HG03196 (cell line): ENCODE measurements at regions not wholly inside any gene's neighbourhood (a gene's known extent, or its start where the extent isn't known, plus 50 kb on each side); places are given as distances from the start of the nearest gene placed in this dataset.
"Not testable (repeated sequence)": the region's sequence is repeated elsewhere in the genome, so short reads cannot be mapped to it uniquely, and the experiment has no call there.

ENCODE experiments used
- ATAC-seq: cut with Tn5 transposase; IDR thresholded peaks from one replicate; pipeline ENCODE4 v1.9.1; 2021; ENCODE audit not compliant: unreplicated experiment

DNA sequence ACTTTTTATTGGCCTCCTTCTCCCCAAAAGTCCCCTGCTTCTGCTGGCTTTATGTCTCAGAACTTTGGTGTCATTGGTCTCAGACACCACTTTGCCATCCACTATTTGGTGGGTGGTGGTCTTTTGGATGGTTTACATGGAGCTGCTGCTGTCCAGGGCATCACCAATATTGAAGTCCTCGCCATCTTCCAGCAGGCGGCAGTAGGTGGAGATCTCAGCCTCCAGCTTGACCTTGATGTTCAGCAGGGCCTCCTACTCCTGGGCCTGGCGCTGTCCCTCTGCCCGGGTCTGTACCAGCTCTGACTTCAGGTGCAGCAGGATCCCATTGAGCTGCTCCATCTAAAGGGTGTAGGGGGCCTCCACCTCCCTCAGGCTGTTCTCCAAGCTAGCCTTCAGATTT lies 148.4 kb upstream of the FOXA2 start:
- no peak for ATAC-seq

DNA sequence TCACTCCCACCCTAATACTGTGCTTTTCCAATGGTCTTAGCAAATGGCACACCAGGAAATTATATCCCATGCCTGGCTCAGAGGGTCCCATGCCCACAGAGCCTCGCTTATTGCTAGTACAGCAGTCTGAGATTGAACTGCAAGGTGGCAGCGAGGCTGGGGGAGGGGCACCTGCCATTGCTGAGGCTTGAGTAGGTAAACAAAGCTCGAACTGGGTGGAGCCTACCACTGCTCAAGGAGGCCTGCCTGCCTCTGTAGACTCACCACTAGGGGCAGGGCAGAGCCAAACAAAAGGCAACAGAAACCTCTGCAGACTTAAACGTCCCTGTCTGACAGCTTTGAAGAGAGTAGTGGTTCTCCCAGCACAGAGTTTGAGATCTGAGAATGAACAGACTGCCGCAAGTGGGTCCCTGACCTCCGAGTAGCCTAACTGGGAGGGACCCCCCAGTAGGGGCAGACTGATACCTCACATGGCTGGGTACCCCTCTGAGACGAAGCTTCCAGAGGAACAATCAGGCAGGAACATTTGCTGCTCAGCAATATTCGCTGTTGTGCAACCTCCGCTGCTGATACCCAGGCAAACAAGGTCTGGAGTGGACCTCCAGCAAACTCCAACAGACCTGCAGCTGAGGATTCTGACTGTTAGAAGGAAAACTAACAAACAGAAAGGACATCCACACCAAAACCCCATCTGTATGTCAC lies 150.7 kb upstream of the FOXA2 start:
- not testable (repeated sequence) for ATAC-seq

DNA sequence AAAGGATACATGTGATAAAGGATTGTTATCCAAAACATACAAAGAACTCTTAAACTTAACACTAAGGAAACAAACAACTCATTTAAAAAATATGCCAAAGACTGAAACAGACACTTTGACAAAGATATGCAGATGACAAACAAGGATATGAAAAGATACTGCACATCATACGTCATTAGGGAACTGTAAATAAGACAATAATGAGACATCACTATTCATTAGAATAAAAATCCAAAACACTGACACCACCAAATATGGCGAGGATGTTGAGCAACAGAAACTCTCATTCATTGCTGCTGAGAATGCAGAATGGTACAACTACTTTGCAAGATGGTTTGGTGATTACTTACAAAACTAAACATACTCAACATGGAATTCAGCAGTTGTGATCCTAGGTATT lies 156.5 kb upstream of the FOXA2 start:
- no peak for ATAC-seq

DNA sequence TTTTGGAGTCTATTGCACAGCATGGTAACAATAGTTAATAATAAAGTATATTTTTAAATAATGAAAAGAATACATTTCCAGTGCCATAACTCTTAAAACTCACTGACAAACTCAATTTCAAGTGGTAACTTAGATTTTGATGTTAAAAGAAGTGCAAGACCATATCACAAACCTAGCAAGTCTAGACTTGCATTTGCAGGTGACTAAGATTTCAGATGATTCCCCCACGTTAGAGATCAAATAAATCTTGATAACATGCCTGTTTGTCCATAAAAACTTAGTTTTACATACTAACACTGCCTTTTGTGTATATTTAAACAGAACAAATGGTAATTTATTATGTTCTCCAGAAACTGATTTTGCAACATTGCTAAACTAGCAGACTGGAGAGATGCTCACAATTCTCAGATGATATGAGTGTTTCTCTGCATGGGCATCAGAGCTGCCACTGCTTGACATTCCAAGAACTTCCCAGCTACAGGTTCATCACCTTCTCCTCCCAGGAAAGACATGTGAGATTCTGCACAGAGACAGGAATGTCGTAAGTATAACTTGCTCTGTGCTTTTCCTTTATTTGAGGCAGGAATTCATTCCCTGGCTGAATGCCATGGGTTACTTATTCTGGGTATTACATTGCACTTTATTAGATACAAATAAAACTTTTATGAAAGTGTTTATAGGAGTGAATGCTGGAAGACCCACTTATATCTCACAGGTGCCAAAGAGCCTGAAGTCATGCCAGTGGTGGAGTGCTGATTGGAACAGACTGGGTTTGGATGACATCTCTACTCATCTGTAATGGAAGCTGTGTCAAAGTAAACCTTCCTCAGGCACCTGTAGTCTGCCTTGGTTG lies 160.2 kb upstream of the FOXA2 start:
- ATAC-seq: no peak

DNA sequence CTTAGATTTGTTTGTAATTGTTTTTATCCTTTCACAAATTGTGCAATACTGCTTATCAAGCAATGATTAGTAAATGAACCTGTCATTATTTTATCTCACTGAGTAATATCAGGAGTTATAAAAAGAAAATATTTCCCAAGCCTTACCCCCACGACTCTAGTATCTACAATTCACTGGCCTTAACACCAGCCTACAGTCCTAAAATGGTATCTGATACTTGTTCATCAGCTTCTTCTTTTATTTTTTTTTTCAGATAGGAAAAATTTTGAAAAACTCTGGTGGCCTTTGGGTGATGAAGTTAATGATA lies 160.8 kb upstream of the FOXA2 start:
- no peak for ATAC-seq

DNA sequence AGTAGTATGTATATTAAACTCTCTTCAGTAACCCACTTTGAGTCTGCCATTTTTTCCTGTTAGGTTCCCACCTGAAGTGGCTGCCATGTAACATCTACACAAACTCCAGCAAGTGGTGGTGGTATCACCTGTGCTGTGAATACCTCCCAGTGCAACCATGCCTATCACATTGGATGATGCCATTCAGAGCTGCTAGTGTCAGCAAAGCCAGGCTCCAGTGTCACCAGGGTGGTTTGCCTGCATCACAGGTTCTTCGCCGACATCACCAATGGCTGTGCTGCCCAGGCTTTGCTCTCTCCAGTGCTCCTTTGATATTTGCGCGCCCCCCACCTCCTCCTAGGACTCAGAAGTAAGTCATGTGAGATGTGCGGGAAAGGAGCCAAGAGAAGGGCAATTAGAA lies 162.6 kb upstream of the FOXA2 start:
- ATAC-seq: no peak

DNA sequence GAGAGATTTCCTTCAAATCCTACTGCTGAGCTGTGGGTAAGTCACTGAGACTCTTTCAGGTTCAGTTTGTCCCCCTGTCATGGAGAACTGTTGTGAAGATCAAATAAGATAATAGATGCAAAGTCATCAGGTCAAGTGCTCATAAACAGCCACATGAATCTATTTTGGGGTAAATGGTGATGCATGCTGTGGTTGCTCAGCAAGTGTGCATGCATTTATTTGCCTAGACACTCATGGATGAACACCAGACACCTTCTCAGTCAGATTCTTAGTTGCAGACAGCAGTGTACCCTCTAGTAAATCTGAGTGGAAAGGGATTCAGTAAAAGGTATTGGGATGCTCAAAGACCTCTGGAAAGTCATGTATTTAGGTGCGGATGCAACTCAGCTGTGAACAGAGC lies 168.0 kb upstream of the FOXA2 start:
- no peak for ATAC-seq

DNA sequence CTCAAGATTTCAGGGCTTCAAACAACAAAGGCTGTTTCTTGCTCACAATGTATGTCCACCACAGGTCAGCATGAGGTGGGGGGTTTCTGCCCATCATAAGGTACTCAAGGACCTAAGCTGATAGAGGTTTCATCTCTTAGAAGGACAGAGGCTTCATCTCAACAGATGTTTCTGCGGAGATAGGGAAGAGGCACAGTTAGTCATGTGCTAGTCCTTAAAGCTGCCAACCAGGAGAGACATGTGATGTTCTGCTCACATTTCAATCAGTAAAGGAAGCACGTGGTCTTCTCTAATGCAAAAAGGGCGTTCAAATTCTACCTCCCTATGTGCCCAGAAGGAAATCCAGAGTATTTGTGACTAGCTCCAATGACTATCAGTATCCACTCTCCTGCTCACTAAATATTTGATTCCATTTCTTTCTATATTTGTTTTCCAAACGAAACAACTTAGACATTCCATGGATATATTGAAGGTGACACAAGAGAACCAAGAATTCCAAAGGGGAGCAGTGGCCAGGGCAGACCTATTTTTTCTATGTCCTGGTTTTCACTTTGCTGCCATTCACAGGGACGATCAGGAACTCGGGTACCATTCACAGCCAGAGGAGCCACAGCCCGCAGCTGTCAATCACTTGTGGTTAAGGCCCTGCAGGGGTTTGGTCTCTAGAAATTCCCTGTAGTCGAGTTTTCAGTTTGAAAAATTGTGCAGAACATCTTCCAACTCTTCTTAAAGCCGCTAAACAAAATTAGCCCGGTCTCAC lies 173.2 kb upstream of the FOXA2 start:
- no peak for ATAC-seq

DNA sequence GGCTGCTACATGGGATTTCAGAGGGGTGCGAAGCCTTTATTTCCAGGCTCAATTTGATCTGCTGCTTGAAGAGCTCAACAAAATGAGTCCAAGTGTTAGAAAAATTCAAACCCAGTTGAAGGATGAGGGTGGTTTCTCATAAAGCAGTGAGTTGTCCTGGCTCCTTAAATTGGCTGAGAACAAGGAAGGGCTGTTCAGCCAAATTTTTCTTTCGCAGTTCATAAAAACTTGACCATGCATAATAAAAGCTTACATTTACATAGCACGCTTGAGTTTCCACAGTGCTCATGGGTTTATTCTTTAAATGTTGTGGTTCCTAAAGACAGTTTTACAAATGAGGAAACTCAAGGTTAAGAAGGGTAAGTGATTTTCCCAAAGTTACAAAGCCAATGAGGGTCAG lies 174.4 kb upstream of the FOXA2 start:
- ATAC-seq: no peak

DNA sequence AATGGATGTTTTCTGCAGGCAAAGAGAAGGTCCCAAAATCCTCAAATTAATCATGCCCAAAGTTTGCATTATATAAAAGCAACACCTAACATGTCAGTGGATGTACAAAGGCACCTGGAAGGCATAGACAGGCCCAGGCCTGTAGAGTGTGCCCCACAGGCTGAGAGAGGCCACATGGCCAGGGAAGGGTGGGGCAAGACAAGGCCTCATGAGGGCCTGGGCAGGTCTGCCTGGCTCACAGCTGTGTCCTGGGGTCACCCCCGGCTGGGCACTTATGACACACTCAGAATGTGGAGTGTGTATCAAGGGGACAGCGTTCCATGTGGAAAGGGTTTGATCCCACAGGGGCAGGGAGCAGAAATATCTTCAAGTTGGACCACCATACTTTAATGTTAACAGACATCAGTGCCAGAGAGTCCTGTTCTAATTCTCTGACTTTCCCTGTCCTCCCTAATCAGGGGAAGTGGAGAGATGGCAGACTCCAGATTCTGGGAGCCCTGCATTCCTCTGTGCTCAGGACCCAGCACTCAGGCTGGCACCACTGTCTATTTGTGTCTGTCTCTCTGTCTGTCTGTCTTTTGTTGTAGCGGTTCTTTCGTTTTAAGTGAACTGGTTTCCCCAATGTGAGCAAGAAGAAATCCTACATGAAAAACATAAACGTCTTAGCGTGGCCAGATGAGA lies 178.3 kb upstream of the FOXA2 start:
- no peak for ATAC-seq

DNA sequence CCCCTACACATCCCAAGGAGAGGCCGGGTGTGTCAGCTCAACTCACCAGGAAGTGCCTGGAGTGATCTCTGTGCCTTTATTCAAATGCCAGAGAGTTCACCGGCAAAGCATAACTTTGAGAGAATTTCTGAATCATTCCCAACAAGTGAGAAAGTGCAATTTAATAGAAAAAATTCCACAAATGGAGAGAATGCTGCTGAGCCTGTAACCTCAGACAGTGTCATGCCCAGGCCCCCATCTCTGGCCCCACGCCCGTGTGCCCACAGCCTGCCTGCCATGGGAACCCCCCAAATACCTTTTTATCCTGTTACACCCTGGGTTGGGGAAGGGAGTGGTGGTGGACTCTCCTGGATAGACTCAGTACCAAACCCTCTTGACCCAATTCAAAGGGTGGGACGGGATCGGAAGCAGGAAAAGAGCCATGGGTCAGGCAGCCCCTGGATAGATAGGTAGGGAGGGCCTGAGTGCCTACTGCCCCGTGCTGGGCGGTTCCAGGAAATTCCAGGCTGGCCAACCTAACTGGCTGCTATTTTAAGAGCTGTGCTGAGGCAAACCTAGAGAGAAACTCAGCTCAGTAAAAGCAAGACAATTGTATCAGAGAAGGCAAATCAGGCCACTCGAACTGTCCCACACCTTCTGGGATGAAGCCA lies 179.0 kb upstream of the FOXA2 start:
- no peak for ATAC-seq

DNA sequence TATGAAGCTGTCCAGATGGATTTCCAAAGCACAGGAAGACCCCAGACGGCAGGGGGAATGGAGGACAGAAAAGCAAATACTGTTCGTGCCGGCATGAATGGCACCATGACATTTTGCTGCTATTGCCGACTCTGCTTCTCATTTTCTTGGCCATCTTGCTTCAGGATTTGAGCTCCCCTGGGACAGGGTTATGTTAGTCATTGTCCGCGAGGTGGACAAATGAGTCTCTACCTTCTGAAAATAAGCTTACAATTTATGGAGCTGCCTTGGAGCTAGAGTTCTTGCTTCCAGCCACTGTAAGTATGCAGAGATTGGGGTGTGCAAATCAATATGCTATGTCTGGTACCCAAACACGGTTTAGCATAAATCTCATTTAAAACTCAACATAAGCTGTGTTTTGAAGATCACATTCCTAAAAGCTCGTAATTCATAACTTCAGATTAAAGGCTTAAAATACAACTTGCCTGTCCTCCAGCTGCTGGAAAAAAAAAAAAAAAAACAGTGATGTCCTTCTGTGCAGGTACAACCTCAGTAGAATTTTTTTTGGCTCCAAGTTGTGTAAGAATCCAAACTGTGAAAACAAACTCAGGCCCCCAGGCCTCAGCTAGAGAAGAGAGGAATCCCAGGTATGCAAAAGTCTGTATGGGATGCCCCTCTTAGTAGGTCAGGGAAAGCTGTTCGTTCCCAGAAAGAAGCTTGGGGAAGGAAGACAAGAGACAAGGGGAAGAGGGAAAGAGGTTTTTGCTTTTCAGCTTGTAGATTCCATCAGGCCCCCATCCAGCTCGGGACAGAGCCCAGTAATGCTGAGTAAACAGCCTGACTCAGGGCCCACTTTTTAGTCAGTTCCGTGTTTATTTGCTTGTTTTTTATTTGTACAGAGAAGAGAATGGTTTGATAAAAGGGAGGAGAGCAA lies 184.2 kb upstream of the FOXA2 start:
- no peak for ATAC-seq

DNA sequence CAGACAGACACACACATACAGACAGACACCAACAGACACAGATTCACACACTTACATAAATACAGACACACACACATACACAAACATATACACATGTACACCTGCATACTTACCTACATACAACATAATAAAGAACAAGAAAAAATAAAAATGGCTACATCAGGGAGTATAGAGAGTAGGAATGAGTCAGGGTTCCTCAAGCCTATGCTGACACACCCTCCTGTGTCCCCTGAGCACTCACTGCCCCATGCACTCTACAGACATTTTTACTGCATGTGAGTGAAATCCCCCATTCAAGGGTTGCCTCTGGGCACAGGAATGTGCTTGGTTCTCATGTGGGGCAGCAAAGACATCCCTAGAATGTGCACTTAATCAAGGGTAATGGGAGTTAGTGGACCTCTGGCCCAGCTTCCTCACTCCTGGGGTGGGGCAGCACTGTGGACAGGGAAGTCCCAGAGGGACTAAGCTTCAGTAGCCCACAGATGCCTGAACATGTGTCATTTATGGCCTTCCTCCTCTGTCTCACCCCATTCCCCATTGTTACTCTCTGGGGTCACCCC lies 185.9 kb upstream of the FOXA2 start:
- no peak for ATAC-seq

DNA sequence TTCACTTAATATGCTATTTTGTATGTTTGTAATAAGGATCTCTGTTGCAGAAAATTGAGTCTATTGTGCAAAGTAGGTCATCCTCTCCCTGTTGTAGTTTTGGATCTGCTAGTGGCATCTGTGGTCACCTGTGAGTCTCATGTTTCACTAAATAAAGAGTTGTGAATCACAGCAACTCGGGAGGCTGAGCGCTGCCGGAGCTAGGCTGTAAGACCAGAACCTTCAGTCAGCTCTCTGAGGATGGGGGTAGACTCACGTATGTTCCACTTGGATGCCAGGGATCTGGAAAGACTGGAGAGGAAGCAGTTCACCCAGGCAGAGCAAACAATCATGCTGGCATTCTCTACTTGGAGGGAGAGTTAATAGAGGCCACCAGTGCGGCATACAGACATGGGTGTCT lies 187.3 kb upstream of the FOXA2 start:
- ATAC-seq: no peak

DNA sequence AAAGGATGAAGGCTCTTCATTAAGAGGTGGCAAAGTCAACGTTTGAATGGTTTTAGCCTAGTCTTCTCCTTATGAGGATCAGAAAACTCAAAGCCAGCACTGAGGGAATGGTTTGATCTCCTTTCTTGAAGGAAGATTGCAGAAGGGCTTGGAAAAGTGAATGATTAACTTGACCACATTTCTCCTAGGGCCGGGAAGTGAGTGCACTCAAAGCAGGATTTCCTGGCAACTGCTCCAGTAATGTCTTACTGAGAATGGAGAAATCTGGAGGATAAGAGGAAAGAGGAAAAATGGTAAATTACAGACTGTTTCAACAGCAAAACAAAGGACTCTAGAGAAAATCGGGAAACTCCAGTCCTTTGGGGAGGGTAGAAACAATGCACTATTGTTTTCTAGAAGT lies 189.0 kb upstream of the FOXA2 start:
- ATAC-seq: no peak

DNA sequence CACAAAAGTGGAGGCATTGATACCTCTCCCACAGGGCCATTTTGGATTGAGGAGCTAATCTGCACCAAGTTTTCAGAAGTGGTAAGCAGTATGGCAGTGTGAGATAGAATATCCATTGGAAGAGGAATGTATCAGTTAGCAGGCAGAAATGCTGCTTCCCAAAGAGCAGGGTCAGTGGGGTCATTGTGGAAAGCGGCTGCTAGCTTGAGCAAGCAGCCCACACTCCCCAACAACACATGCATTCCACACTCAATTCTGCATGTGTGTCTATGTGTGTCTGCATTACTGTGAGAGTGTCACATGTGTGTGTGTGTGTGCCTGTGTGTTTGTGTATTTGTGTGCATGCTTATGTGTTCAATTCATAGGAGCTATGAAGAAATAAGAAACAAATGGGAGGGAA lies 190.9 kb upstream of the FOXA2 start:
- ATAC-seq: no peak

DNA sequence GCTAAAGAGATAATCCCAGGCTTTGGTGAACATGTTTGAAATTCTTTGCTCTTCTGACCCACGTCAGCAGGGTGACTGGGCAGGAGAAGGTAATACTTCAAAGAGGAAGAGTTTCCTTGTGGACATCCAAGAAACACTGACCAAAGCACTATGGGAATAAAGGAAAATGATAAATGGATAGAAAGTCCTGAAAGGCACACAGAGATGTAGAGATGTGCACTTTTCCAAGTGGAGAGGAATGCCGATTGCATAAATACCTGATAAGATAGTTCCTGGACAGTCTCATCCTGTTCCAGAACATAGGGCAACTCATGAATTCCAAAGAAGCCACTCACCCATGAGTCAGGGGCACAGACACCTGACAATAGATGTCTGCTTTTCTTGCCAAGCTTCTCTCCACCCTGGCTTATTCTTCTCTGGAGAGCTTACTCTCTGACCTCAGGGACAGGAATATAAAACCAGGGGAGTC lies 191.3 kb upstream of the FOXA2 start:
- no peak for ATAC-seq

DNA sequence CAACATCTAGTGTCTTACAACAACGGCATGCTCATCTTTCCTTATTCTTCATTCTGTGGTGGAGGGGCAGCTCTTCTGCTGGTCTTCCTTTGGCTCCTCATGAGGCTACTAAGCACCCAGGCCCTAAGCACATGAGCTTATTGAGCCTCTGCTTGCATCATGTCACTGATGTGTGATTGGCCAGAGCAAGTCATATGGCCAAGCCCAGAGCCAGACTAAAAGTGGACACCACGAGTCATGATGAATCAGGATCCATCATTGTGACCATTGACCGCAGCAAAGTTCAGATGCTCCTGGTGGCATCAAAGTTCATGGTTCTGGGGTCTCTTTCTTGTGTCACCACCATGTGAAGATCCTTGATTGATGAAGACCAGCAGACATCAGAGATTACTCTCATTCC lies 192.0 kb upstream of the FOXA2 start:
- no peak for ATAC-seq

DNA sequence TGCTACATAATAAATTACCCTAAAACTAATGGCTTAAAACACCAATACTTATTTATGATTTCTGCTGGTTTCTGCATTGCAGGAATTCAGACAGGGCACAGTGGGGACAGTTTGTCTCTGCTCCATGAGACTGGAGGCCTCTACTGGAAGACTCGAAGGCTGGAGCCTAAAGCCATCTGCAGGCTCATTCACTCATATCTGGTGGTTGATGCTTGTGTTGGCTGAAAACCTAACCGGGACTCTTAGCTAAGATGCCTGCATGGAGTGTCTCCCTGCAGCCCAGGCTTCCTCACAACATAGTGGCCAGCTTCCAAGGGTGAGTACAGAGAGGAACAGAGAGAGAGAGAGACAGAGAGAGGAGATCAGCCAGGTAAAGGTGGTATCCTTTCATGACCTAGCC lies 195.5 kb upstream of the FOXA2 start:
- ATAC-seq: no peak

DNA sequence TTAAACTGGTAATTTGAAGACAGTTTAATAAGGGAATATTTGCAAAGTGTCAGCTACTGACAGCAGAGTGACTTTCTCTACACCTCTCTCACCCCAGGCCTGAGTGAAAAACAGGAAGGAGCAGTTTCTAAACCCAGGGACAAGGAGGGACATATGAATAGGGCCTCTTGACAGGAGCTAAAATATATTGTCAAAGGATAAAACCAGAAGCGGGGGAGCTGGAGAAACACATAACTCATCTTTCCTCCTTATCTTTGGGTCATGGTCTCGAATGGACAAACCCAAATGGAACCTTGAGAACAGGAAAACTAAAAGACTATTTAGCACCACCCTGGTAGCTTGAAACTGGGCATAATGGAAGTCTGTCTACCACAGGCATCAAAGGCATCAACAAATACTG lies 197.5 kb upstream of the FOXA2 start:
- no peak for ATAC-seq
